ENCODE measurements at regions not wholly inside any gene's neighbourhood (a gene's known extent, or its start where the extent isn't known, plus 50 kb on each side); places are given as distances from the start of the nearest gene placed in this dataset.

DNA sequence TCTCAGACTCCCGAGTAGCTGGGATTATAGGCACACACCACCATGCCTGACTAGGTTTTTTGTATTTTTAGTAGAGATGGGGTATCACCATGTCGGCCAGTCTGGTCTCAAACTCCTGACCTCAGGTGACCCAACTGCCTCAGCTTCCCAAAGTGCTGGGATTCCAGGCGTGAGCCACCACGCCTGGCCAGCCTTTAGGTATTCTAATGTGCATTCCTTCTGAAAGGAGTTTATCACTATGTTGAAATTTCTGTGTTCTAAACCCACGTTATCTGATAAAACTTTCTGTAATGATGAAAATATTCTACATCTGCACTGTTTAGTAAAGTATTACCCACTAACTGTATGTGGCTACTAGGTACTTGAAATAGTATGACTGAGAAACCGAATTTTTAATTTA, 110.6 kb upstream of the IMMP2L start:
- TF ChIP-seq, protein P1, sequence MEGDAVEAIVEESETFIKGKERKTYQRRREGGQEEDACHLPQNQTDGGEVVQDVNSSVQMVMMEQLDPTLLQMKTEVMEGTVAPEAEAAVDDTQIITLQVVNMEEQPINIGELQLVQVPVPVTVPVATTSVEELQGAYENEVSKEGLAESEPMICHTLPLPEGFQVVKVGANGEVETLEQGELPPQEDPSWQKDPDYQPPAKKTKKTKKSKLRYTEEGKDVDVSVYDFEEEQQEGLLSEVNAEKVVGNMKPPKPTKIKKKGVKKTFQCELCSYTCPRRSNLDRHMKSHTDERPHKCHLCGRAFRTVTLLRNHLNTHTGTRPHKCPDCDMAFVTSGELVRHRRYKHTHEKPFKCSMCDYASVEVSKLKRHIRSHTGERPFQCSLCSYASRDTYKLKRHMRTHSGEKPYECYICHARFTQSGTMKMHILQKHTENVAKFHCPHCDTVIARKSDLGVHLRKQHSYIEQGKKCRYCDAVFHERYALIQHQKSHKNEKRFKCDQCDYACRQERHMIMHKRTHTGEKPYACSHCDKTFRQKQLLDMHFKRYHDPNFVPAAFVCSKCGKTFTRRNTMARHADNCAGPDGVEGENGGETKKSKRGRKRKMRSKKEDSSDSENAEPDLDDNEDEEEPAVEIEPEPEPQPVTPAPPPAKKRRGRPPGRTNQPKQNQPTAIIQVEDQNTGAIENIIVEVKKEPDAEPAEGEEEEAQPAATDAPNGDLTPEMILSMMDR (IDR thresholded peaks at IDR 0.05): no peak
- no peak for TF ChIP-seq POLR2AphosphoS5 (IDR thresholded peaks at IDR 0.05)
